ENCODE measurements at regions not wholly inside any gene's neighbourhood (a gene's known extent, or its start where the extent isn't known, plus 50 kb on each side); places are given as distances from the start of the nearest gene placed in this dataset.

DNA sequence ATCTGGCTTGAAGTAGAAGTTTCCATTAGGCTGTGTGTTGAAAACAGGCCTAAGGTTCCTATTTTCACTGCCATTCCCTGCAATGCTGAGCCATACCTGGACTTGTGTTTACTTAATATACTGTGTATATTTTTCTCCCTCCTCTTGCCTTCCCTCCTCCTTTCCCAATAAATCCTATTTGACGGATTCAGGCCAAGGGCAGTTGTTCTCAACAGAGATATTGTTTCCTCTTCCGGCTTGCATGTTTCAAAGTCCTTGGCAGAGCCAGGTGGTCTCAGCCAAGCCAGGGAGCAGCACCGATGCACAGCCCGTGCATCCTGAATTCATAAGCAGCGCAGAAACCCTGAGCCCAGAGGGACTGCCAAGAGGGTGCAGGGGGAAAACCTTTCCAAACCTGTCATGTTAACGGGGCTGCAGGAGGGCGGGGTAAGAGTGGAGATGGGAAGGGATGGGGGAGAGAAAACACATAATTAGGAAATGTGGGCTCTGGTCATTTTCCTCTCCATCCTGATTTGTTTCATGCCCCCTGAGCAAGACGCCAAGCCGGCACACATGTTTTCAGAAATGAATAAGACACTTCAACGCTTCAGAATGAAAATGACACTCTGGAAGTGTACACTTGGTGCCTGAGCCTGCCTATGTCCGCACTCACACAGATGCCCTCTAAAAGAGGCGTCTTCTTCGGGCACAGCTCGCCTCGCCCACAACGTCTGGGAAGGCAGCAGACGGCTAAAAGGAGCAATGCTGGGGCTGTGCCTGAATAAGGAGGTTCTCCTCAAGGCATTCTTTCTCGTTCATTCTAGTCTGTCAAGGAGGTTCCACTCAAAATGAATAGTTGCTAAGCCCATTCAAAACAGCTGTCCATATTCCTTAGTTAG, 149.3 kb upstream of the UBL3 start:
- no peak for DNase-seq (ENCODE audit: low read depth, low spot score)
- in situ Hi-C loops (cut with HindIII; ENCODE audit: low sequenced_read_pairs): no loop called here
- H3K4me3 ChIP-seq (ENCODE audit: low read depth, low read length): no peak overlapping the region
- TF ChIP-seq, protein P1, sequence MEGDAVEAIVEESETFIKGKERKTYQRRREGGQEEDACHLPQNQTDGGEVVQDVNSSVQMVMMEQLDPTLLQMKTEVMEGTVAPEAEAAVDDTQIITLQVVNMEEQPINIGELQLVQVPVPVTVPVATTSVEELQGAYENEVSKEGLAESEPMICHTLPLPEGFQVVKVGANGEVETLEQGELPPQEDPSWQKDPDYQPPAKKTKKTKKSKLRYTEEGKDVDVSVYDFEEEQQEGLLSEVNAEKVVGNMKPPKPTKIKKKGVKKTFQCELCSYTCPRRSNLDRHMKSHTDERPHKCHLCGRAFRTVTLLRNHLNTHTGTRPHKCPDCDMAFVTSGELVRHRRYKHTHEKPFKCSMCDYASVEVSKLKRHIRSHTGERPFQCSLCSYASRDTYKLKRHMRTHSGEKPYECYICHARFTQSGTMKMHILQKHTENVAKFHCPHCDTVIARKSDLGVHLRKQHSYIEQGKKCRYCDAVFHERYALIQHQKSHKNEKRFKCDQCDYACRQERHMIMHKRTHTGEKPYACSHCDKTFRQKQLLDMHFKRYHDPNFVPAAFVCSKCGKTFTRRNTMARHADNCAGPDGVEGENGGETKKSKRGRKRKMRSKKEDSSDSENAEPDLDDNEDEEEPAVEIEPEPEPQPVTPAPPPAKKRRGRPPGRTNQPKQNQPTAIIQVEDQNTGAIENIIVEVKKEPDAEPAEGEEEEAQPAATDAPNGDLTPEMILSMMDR (IDR thresholded peaks at IDR 0.05; ENCODE audit: low read depth, low read length): no peak

DNA sequence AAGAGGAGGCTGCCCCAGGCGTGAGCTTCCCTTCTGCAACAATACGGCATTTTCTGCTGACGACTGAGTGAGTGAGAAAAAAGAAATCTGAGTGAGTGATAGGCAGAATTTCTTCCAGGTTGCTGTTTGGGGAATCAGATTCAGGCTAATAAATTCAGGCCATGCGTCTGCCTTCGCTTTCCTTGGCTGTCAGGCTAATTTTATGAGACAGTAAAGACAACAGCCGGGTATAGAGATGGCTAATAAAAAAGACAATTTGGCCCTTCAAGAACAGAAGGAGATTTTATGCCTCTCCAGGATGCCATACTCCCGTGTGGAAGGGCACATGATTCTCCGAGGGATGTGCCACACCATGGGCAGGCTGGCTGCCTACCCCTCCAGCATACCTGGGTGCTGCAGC, 145.9 kb upstream of the UBL3 start:
- H3K4me3 ChIP-seq (ENCODE audit: low read depth, low read length): no peak overlapping the region
- no peak for DNase-seq (ENCODE audit: low read depth, low spot score)
- in situ Hi-C loops (cut with HindIII; ENCODE audit: low sequenced_read_pairs): no loop called here
- TF ChIP-seq, protein P1 (IDR thresholded peaks at IDR 0.05; ENCODE audit: low read depth, low read length): no peak

DNA sequence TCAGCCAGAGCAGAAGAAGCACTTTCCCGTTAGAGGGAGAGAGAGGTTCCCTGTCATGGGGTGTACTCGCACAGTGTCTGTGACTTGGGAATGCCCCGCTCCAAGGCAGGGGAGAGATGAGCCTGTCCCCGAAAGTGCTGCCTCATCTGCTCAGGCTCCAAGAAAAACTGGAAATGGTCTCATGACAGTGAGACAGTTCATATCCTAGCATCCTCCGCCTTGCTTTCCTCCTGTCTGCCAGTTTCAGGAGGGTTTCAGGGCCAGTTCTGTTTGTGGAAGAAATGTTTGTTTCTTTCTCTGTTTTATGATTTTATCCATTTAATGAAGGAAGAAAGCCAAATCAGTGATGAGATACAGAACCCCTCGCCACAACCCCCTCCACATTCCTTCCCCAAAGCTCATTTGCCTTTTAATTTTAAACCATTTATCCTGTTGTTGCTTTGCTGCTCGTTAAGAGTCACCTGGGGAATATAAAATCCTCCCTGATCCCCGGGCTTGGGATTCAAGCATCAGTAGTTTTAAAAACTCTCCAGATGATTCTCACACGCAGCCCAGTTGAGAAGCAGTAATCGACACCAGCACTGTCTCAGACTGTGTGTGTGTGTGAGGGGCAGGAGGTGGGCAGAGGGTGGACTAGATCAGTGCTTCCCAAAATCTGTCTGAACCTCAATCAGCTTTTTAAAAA, 144.6 kb upstream of the UBL3 start:
- in situ Hi-C loops (cut with HindIII; ENCODE audit: low sequenced_read_pairs): no loop called here
- no peak for DNase-seq (ENCODE audit: low read depth, low spot score)
- TF ChIP-seq, protein P1 (IDR thresholded peaks at IDR 0.05; ENCODE audit: low read depth, low read length): no peak
- H3K4me3 ChIP-seq (ENCODE audit: low read depth, low read length): no peak overlapping the region

DNA sequence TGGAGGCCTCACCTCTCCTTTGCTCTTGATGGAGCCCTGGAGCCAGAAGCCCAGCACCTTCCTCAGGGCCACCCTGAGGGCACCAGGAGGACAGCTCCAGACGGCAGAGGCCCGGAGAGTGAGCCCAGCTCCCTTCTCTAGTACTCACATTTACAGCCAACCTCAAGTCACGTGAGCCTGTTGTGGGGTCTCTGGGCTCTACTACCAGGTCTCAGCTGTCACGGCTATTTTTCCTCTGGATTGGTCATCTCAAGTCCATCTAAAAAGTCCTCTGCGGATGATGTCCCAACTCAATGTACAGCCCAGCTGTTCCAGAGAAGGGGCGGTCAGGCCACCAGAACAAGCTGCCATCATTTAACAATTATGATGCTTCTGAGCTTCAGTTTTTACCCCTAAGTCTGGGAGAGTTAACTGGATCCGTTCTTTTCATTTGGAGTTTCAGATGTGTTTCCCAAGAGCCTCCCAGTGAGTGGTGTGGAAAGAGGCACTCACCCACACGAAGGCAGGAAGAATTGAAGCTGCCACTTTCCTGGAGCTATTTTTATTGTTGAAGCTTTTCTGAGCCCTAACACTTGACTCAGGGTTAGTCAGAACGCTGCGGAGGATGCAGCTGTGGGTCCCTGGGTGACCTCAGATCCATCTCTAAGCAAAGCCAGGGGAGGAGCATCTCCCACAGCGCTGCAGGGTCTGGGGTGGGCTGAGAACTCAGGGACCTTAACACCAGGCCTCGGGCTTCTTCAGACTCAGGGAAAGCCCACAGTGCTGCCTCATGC, 143.5 kb upstream of the UBL3 start:
- in situ Hi-C loops (cut with HindIII; ENCODE audit: low sequenced_read_pairs): no loop called here
- TF ChIP-seq, protein P1 (IDR thresholded peaks at IDR 0.05; ENCODE audit: low read depth, low read length): no peak
- peak; percentile 57 for DNase-seq (ENCODE audit: low read depth, low spot score)
- no peak overlapping the region for H3K4me3 ChIP-seq (ENCODE audit: low read depth, low read length)

DNA sequence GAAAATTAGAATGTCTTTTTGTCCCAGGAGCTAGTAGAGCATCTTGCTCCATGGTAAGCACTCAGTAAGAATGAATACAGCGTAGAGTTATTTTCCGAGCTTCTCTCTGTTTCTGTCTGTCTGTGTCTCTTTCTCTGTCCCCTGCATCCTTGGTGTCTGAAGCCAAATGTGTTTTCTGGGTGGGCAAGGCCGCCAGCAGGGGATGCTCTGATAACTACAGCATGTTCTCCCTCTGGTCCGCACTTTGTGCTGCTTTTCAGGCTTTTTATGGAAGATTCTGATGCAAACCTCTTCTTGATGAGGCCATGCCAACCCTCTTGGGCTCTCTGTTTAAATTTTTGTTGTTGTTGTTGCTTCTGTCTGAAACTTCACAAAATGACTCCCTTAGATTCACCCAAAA, 142.8 kb upstream of the UBL3 start:
- no peak overlapping the region for H3K4me3 ChIP-seq (ENCODE audit: low read depth, low read length)
- TF ChIP-seq, protein P1 (IDR thresholded peaks at IDR 0.05; ENCODE audit: low read depth, low read length): peak; percentile 8
- in situ Hi-C loops (cut with HindIII; ENCODE audit: low sequenced_read_pairs): no loop called here

DNA sequence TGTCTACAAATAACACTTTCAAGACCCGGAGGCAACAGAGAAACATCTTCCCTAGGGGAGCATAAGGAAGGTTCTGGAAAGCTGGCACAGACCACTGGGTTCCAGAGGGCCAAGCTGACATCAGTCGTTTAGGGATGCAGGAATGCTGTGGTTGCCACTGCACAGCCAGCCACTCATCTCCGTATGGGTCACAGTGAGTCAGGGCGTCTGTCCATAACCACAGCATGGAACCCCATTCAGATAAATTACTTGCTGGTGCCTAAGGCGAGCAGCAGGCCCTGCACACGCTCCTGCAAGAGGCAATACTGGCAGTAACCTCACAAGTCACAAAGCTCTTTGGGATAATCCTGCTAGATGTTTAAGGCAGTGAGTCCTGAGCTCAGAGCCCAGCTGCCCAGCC, 140.9 kb upstream of the UBL3 start:
- TF ChIP-seq, protein P1 (IDR thresholded peaks at IDR 0.05; ENCODE audit: low read depth, low read length): no peak
- in situ Hi-C loops (cut with HindIII; ENCODE audit: low sequenced_read_pairs): no loop called here
- DNase-seq (ENCODE audit: low read depth, low spot score): peak; percentile 92
- H3K4me3 ChIP-seq (ENCODE audit: low read depth, low read length): no peak overlapping the region

More for the DNA sequence above, 142.8 kb upstream of the UBL3 start:
- DNase-seq (ENCODE audit: low read depth, low spot score): no peak

Data from astrocyte of the spinal cord (primary cell).